CD14-positive monocyte (primary cell): ENCODE measurements at regions not wholly inside any gene's neighbourhood (a gene's known extent, or its start where the extent isn't known, plus 50 kb on each side); places are given as distances from the start of the nearest gene placed in this dataset.

Experiments used
- DNase-seq, 3 donors: peaks; one replicate each; pipeline ENCODE4 v3.0.0-alpha.2; 2011 to 2022
- H2AFZ ChIP-seq: 2 replicates; pipeline ENCODE4 v1.6.0; 2012; ENCODE audit warnings: mild to moderate bottlenecking, low read depth, low read length, inconsistent platforms; ENCODE audit not compliant: insufficient read depth, poor library complexity, severe bottlenecking
- H3K27ac ChIP-seq, 2 donors: 1 replicate in 1 of 2; 2 replicates in 1 of 2; pipeline ENCODE4 v1.5.1; 2012 to 2013; ENCODE audit warnings: low read length in 2 of 2, control low read depth in 1 of 2, inconsistent platforms in 1 of 2, low read depth in 1 of 2, mild to moderate bottlenecking in 1 of 2
- H3K27me3 ChIP-seq, 2 donors: one replicate each; pipeline versions ENCODE4 v1.6.0 to v1.6.1; 2011 to 2013; ENCODE audit warnings: low read length in 2 of 2; ENCODE audit not compliant: control insufficient read depth in 2 of 2, insufficient read depth in 2 of 2
- H3K36me3 ChIP-seq, 2 donors: replicated peaks in 1 of 2; 1 replicate in 1 of 2; 2 replicates in 1 of 2; pipeline versions ENCODE4 v1.5.1 to v1.6.1; 2012 to 2013; ENCODE audit warnings: low read length in 2 of 2, control low read depth in 1 of 2, inconsistent platforms in 1 of 2, mild to moderate bottlenecking in 1 of 2; ENCODE audit not compliant: insufficient read depth in 2 of 2, control insufficient read depth in 1 of 2
- H3K4me1 ChIP-seq, 2 donors: 1 replicate in 1 of 2; 2 replicates in 1 of 2; pipeline versions ENCODE4 v1.5.1 to v1.6.1; 2012 to 2013; ENCODE audit warnings: low read length in 2 of 2, control low read depth in 1 of 2, inconsistent platforms in 1 of 2, mild to moderate bottlenecking in 1 of 2, moderate library complexity in 1 of 2; ENCODE audit not compliant: insufficient read depth in 2 of 2, control insufficient read depth in 1 of 2
- H3K4me2 ChIP-seq: replicated peaks from 2 replicates; pipeline ENCODE3; 2012; ENCODE audit warnings: low read length, moderate library complexity, mild to moderate bottlenecking; ENCODE audit not compliant: poor library complexity, severe bottlenecking; ENCODE audit errors: extremely low read depth
- H3K4me3 ChIP-seq, 3 experiments: fragments of 200-600 bp in 1 of 3; sonication (generic) in 1 of 3; replicated peaks in 1 of 3; 1 replicate in 2 of 3; 2 replicates in 1 of 3; pipeline ENCODE4 v1.5.1; 2011 to 2013; ENCODE audit warnings: low read length in 3 of 3, mild to moderate bottlenecking in 3 of 3, control low read depth in 2 of 3, low read depth in 2 of 3, inconsistent platforms in 1 of 3, moderate library complexity in 1 of 3
- H3K79me2 ChIP-seq: 2 replicates; pipeline ENCODE4 v1.6.0; 2012; ENCODE audit warnings: mild to moderate bottlenecking, control low read depth, inconsistent platforms, low read length, moderate library complexity; ENCODE audit not compliant: insufficient read depth
- H3K9ac ChIP-seq: 2 replicates; pipeline ENCODE4 v1.6.0; 2017; ENCODE audit warnings: low read length, mild to moderate bottlenecking; ENCODE audit not compliant: insufficient read depth, poor library complexity, severe bottlenecking
- H3K9me3 ChIP-seq, 2 donors: replicated peaks in 1 of 2; 1 replicate in 1 of 2; 2 replicates in 1 of 2; pipeline versions ENCODE4 v1.5.1 to v1.6.1; 2012 to 2013; ENCODE audit warnings: low read length in 2 of 2, control low read depth in 1 of 2; ENCODE audit not compliant: control insufficient read depth in 1 of 2, insufficient read depth in 1 of 2
- H4K20me1 ChIP-seq: 2 replicates; pipeline ENCODE4 v1.6.0; 2012; ENCODE audit warnings: mild to moderate bottlenecking, low read length, control low read depth, moderate library complexity; ENCODE audit not compliant: insufficient read depth
- H3K27ac Mint-ChIP-seq, 7 donors: one replicate each; pipeline ENCODE4 v1.8.0; 2020; ENCODE audit warnings: mild to moderate bottlenecking in 7 of 7, mixed read lengths in 7 of 7, moderate library complexity in 6 of 7, inconsistent platforms in 2 of 7
- H3K27me3 Mint-ChIP-seq, 3 donors: one replicate each; pipeline ENCODE4 v1.8.0; 2021 to 2022; ENCODE audit warnings: low read depth in 3 of 3, mild to moderate bottlenecking in 3 of 3, mixed read lengths in 3 of 3, moderate library complexity in 3 of 3, inconsistent platforms in 1 of 3
- H3K36me3 Mint-ChIP-seq, 2 donors: one replicate each; pipeline ENCODE4 v1.8.0; 2020; ENCODE audit warnings: mixed read lengths in 2 of 2, inconsistent platforms in 1 of 2, mild to moderate bottlenecking in 1 of 2
- H3K4me1 Mint-ChIP-seq: one replicate; pipeline ENCODE4 v1.8.0; 2020; ENCODE audit warnings: mild to moderate bottlenecking, mixed read lengths
- H3K4me3 Mint-ChIP-seq, 2 donors: one replicate each; pipeline ENCODE4 v1.8.0; 2020; ENCODE audit warnings: mild to moderate bottlenecking in 2 of 2, mixed read lengths in 2 of 2, moderate library complexity in 1 of 2
- H3K9me3 Mint-ChIP-seq, 7 donors: one replicate each; pipeline ENCODE4 v1.8.0; 2020 to 2022; ENCODE audit warnings: mixed read lengths in 7 of 7, mild to moderate bottlenecking in 6 of 7, moderate library complexity in 6 of 7, inconsistent platforms in 2 of 7
- CTCF ChIP-seq: fragments of 200-600 bp; IDR thresholded peaks from one replicate; pipeline ENCODE4 v1.8.0; 2022; ENCODE audit warnings: antibody characterized with exemption, mild to moderate bottlenecking
- WGBS: methylation state at CpG from one replicate; pipeline ENCODE4 v1.1.5; 2013; ENCODE audit warnings: missing lambda C conversion rate; ENCODE audit not compliant: insufficient coverage; 5-methylcytosine and 5-hydroxymethylcytosine counted together
- intact Hi-C, 2 donors: fragments of 100-400 bp; cut with micrococcal nuclease; formaldehyde crosslinking; loops; one replicate each; pipeline versions ENCODE4 v1.15.0 to v1.15.1; 2023

GRCh38 chr13:37479916-37480315 is 118.7 kb downstream of the POSTN start:
- no peaks in the 10 kb centered on the region for H3K4me1 ChIP-seq
- H3K27ac ChIP-seq, result no peak overlapping the region
- Mint-ChIP-seq H3K9me3 (peaks cover 0 to 8% (median 2%) of the 10 kb centered on the region in 7 donors), H3K27ac (no peak overlapping the region), H3K4me1 (no peaks in the 10 kb centered on the region), H3K27me3 (no peaks in the 10 kb centered on the region), H3K4me3 (no peak overlapping the region), H3K36me3 (no peaks in the 10 kb centered on the region)
- H2AFZ ChIP-seq, result no peak overlapping the region
- no CpG with 5 or more reads among the region's 1 CpG for WGBS
- H3K27me3 ChIP-seq, result no peaks in the 10 kb centered on the region
- no peak overlapping the region for H3K9ac ChIP-seq
- no peak for TF ChIP-seq CTCF
- no peaks in the 10 kb centered on the region for H4K20me1 ChIP-seq
- no peak overlapping the region for H3K4me2 ChIP-seq
- peaks cover 0 to 6% of the 10 kb centered on the region in 2 donors for H3K9me3 ChIP-seq
- H3K79me2 ChIP-seq, result no peaks in the 10 kb centered on the region
- H3K4me3 ChIP-seq, result no peak overlapping the region
- no peaks in the 10 kb centered on the region for H3K36me3 ChIP-seq
- no peak for DNase-seq
- intact Hi-C loops, result no loop called here

- Histone ChIP-seq H2AFZ (no peak overlapping the region), H4K20me1 (no peaks in the 10 kb centered on the region), H3K79me2 (no peaks in the 10 kb centered on the region), H3K4me1 (no peaks in the 10 kb centered on the region), H3K4me2 (no peak overlapping the region), H3K27ac (no peak overlapping the region), H3K9ac (no peak overlapping the region), H3K4me3 (no peak overlapping the region), H3K9me3 (peaks cover 3 to 6% of the 10 kb centered on the region in 2 donors), H3K27me3 (no peaks in the 10 kb centered on the region), H3K36me3 (no peaks in the 10 kb centered on the region)
- Mint-ChIP-seq H3K4me1 (no peaks in the 10 kb centered on the region), H3K27ac (peak overlapping the region in 1 of 7 donors; percentile 57), H3K4me3 (no peak overlapping the region), H3K27me3 (no peaks in the 10 kb centered on the region), H3K9me3 (peaks cover 0 to 13% (median 4%) of the 10 kb centered on the region in 7 donors), H3K36me3 (no peaks in the 10 kb centered on the region)
- TF ChIP-seq CTCF, result no peak
- intact Hi-C loops, result no loop called here
- 81% methylated on average over 2 of the region's 4 CpGs for WGBS
- no peak for DNase-seq
Observed at GRCh38 chr13:37476874-37477273, 121.7 kb downstream of the POSTN start.
